ENCODE measurements at regions not wholly inside any gene's neighbourhood (a gene's known extent, or its start where the extent isn't known, plus 50 kb on each side); places are given as distances from the start of the nearest gene placed in this dataset.

GRCh38 chr9:1353291-1353690 lies 303.1 kb downstream of the DMRT2 start:
- Histone ChIP-seq H3K9ac (ENCODE audit: insufficient read depth, low read length) (no peak overlapping the region), H3K4me2 (ENCODE audit: extremely low read depth, insufficient read depth, low read length) (no peak overlapping the region), H3K27ac (ENCODE audit: insufficient read depth, low read length) (no peak overlapping the region), H3K79me2 (ENCODE audit: control insufficient read depth, insufficient read depth, low read length) (no peaks in the 10 kb centered on the region), H3K27me3 (ENCODE audit: control insufficient read depth, insufficient read depth, low read length) (no peaks in the 10 kb centered on the region), H3K4me1 (ENCODE audit: control insufficient read depth, extremely low read depth, insufficient read depth, low read length) (no peaks in the 10 kb centered on the region), H3K36me3 (ENCODE audit: control insufficient read depth, insufficient read depth, low read length) (no peaks in the 10 kb centered on the region), H3K9me3 (ENCODE audit: control insufficient read depth, insufficient read depth, low read depth, low read length) (no peaks in the 10 kb centered on the region), H3K4me3 (replicated peaks in 1 of 4; ENCODE audit: control extremely low read depth in 1 of 4, insufficient read depth in 1 of 4, low read depth in 3 of 4, low read length in 4 of 4) (no peak overlapping the region), H4K20me1 (ENCODE audit: control insufficient read depth, extremely low read depth, insufficient read depth, low read length) (no peaks in the 10 kb centered on the region), H2AFZ (ENCODE audit: low read length) (no peak overlapping the region)
- TF ChIP-seq EZH2 (IDR thresholded peaks at IDR 0.05; ENCODE audit: low read length, missing control alignments), result no peak
- TF ChIP-seq, protein P1, sequence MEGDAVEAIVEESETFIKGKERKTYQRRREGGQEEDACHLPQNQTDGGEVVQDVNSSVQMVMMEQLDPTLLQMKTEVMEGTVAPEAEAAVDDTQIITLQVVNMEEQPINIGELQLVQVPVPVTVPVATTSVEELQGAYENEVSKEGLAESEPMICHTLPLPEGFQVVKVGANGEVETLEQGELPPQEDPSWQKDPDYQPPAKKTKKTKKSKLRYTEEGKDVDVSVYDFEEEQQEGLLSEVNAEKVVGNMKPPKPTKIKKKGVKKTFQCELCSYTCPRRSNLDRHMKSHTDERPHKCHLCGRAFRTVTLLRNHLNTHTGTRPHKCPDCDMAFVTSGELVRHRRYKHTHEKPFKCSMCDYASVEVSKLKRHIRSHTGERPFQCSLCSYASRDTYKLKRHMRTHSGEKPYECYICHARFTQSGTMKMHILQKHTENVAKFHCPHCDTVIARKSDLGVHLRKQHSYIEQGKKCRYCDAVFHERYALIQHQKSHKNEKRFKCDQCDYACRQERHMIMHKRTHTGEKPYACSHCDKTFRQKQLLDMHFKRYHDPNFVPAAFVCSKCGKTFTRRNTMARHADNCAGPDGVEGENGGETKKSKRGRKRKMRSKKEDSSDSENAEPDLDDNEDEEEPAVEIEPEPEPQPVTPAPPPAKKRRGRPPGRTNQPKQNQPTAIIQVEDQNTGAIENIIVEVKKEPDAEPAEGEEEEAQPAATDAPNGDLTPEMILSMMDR (conservative IDR thresholded peaks at IDR 0.05 in 1 of 2, IDR thresholded peaks at IDR 0.05 in 1 of 2; ENCODE audit: low read depth in 1 of 2, low read length in 2 of 2), result no peak
- no peak for DNase-seq (ENCODE audit: low read depth in 2 of 2)

GRCh38 chr9:1354086-1354485 lies 303.9 kb downstream of the DMRT2 start:
- TF ChIP-seq, protein P1 (conservative IDR thresholded peaks at IDR 0.05 in 1 of 2, IDR thresholded peaks at IDR 0.05 in 1 of 2; ENCODE audit: low read depth in 1 of 2, low read length in 2 of 2), result no peak
- no peak for TF ChIP-seq EZH2 (IDR thresholded peaks at IDR 0.05; ENCODE audit: low read length, missing control alignments)
- Histone ChIP-seq H3K4me1 (ENCODE audit: control insufficient read depth, extremely low read depth, insufficient read depth, low read length) (no peaks in the 10 kb centered on the region), H3K79me2 (ENCODE audit: control insufficient read depth, insufficient read depth, low read length) (no peaks in the 10 kb centered on the region), H3K4me3 (replicated peaks in 1 of 4; ENCODE audit: control extremely low read depth in 1 of 4, insufficient read depth in 1 of 4, low read depth in 3 of 4, low read length in 4 of 4) (no peak overlapping the region), H3K9ac (ENCODE audit: insufficient read depth, low read length) (no peak overlapping the region), H3K27ac (ENCODE audit: insufficient read depth, low read length) (no peak overlapping the region), H2AFZ (ENCODE audit: low read length) (no peak overlapping the region), H3K9me3 (ENCODE audit: control insufficient read depth, insufficient read depth, low read depth, low read length) (no peaks in the 10 kb centered on the region), H3K27me3 (ENCODE audit: control insufficient read depth, insufficient read depth, low read length) (no peaks in the 10 kb centered on the region), H3K36me3 (ENCODE audit: control insufficient read depth, insufficient read depth, low read length) (no peaks in the 10 kb centered on the region), H3K4me2 (ENCODE audit: extremely low read depth, insufficient read depth, low read length) (no peak overlapping the region), H4K20me1 (ENCODE audit: control insufficient read depth, extremely low read depth, insufficient read depth, low read length) (no peaks in the 10 kb centered on the region)
- no peak for DNase-seq (ENCODE audit: low read depth in 2 of 2)

DNA sequence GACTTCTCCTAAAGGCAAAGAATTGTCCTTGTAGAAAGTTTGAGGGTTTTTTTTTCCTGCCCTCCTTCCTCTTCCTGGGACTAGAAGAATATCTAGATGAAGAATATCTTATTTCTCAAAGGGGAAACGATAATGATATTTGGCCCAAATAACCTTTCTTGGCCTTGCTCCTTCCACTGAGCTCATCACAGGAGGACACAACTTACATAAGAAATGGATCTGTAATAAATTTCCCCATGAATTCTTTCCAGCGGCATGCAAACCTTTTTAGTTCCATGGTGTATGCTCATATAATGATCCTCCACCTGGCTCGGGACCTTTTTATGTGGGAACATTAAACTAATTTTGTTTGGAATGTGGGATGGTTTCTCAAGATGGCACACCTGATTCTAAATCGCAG lies 304.4 kb downstream of the DMRT2 start:
- Histone ChIP-seq H3K27me3 (ENCODE audit: control insufficient read depth, insufficient read depth, low read length) (no peaks in the 10 kb centered on the region), H3K9me3 (ENCODE audit: control insufficient read depth, insufficient read depth, low read depth, low read length) (no peaks in the 10 kb centered on the region), H3K4me1 (ENCODE audit: control insufficient read depth, extremely low read depth, insufficient read depth, low read length) (no peaks in the 10 kb centered on the region), H3K79me2 (ENCODE audit: control insufficient read depth, insufficient read depth, low read length) (no peaks in the 10 kb centered on the region), H4K20me1 (ENCODE audit: control insufficient read depth, extremely low read depth, insufficient read depth, low read length) (no peaks in the 10 kb centered on the region), H3K36me3 (ENCODE audit: control insufficient read depth, insufficient read depth, low read length) (no peaks in the 10 kb centered on the region), H3K4me3 (replicated peaks in 1 of 4; ENCODE audit: control extremely low read depth in 1 of 4, insufficient read depth in 1 of 4, low read depth in 3 of 4, low read length in 4 of 4) (no peak overlapping the region), H3K9ac (ENCODE audit: insufficient read depth, low read length) (no peak overlapping the region), H2AFZ (ENCODE audit: low read length) (no peak overlapping the region), H3K4me2 (ENCODE audit: extremely low read depth, insufficient read depth, low read length) (no peak overlapping the region), H3K27ac (ENCODE audit: insufficient read depth, low read length) (no peak overlapping the region)
- TF ChIP-seq, protein P1 (conservative IDR thresholded peaks at IDR 0.05 in 1 of 2, IDR thresholded peaks at IDR 0.05 in 1 of 2; ENCODE audit: low read depth in 1 of 2, low read length in 2 of 2), result no peak
- TF ChIP-seq EZH2 (IDR thresholded peaks at IDR 0.05; ENCODE audit: low read length, missing control alignments), result no peak
- DNase-seq (ENCODE audit: low read depth in 2 of 2), result no peak

All from fibroblast of lung (primary cell).